Panc1 (cell line): ENCODE measurements at regions not wholly inside any gene's neighbourhood (a gene's known extent, or its start where the extent isn't known, plus 50 kb on each side); places are given as distances from the start of the nearest gene placed in this dataset.

ENCODE experiments used
- ATAC-seq: fragments of 200-7000 bp; cut with Tn5 transposase; 2 replicates; pipeline ENCODE4 v1.9.1; 2020; ENCODE audit warnings: mild to moderate bottlenecking, moderate library complexity
- BruUV-seq: library from RNA; stranded (reverse); fragments of 400-500 nt; replicated peaks from 2 replicates; lab custom pipeline; 2021; lab: Mats Ljungman, UMichigan
- CTCF ChIA-PET: fragments of 300-600 bp; sonication (Branson Sonifier 250); formaldehyde crosslinking; loops from one replicate; lab custom pipeline; 2022; ENCODE audit warnings: antibody characterized with exemption; lab: Charles Lee
- POLR2A ChIA-PET: fragments of 300-600 bp; sonication (Branson Sonifier 250); formaldehyde crosslinking; loops from one replicate; lab custom pipeline; 2022; ENCODE audit warnings: antibody characterized with exemption; lab: Charles Lee
- DNase-seq: peaks from one replicate; pipeline ENCODE4 v3.0.0-alpha.2; 2010; ENCODE audit warnings: low read depth, low spot score
- H3K27ac ChIP-seq: 2 replicates; pipeline ENCODE4 v1.5.1; 2011; ENCODE audit warnings: mild to moderate bottlenecking, low read length, inconsistent platforms
- H3K27me3 ChIP-seq: fragments of 200-500 bp; sonication (Bioruptor generic); 2 replicates; pipeline ENCODE4 v1.6.0; 2014; ENCODE audit warnings: low read length, inconsistent platforms; ENCODE audit not compliant: control insufficient read depth, insufficient read depth
- H3K36me3 ChIP-seq: fragments of 200-500 bp; sonication (Bioruptor generic); 2 replicates; pipeline ENCODE4 v1.5.1; 2014; ENCODE audit warnings: inconsistent platforms, mild to moderate bottlenecking, low read length, moderate library complexity; ENCODE audit not compliant: control insufficient read depth, insufficient read depth
- H3K4me1 ChIP-seq: 2 replicates; pipeline ENCODE4 v1.5.1; 2011; ENCODE audit warnings: inconsistent platforms, mild to moderate bottlenecking, low read length, moderate library complexity; ENCODE audit not compliant: control insufficient read depth, insufficient read depth
- H3K4me3 ChIP-seq, 2 experiments: 2 replicates each; pipeline ENCODE4 v1.5.1; 2011 to 2012; ENCODE audit warnings: low read depth in 2 of 2, low read length in 2 of 2, mild to moderate bottlenecking in 2 of 2, inconsistent platforms in 1 of 2, moderate library complexity in 1 of 2
- H3K9me3 ChIP-seq: fragments of 200-500 bp; sonication (Bioruptor generic); 2 replicates; pipeline ENCODE4 v1.5.1; 2014; ENCODE audit warnings: low read depth, mild to moderate bottlenecking, inconsistent platforms, low read length, moderate library complexity; ENCODE audit not compliant: control insufficient read depth, insufficient read depth
- CTCF ChIP-seq: fragments of 450-650 bp; IDR thresholded peaks from 2 replicates; pipeline ENCODE4 v1.5.1; 2017; ENCODE audit warnings: mild to moderate bottlenecking
- POLR2AphosphoS5 ChIP-seq: IDR thresholded peaks from 2 replicates; pipeline ENCODE4 v1.6.1; 2012; ENCODE audit warnings: mild to moderate bottlenecking, low read depth, low read length, moderate library complexity
- SIN3A ChIP-seq: IDR thresholded peaks from 2 replicates; pipeline ENCODE4 v1.6.1; 2012; ENCODE audit warnings: low read depth, mild to moderate bottlenecking, low read length, moderate library complexity, borderline replicate concordance; ENCODE audit not compliant: insufficient read depth
- TCF7L2 ChIP-seq: IDR thresholded peaks from 2 replicates; pipeline ENCODE4 v1.6.1; 2011; ENCODE audit warnings: mild to moderate bottlenecking, low read depth, low read length, inconsistent platforms
- in situ Hi-C: cut with HindIII; loops from 2 replicates; pipeline ENCODE4 v1.10.0; 2016; ENCODE audit warnings: low sequenced_read_pairs, low pct_unique_long_range_greater_than_20kb
- intact Hi-C: fragments of 100-400 bp; cut with micrococcal nuclease; formaldehyde crosslinking; loops from one replicate; pipeline ENCODE4 v1.10.0; 2022; ENCODE audit not compliant: unreplicated experiment
- TF ChIP-seq, protein P1 (sequence below), 2 experiments: IDR thresholded peaks; 2 replicates each; pipeline ENCODE4 v1.6.1; 2011 to 2012; ENCODE audit warnings: low read depth in 2 of 2, control low read depth in 1 of 2, low read length in 1 of 2, mild to moderate bottlenecking in 1 of 2, moderate library complexity in 1 of 2; ENCODE audit not compliant: insufficient read depth in 1 of 2

GRCh38 chr10:3702056-3702546 lies 82.9 kb downstream of the KLF6 start:
- Histone ChIP-seq H3K4me1 (no peaks in the 10 kb centered on the region), H3K27ac (no peak overlapping the region), H3K9me3 (no peaks in the 10 kb centered on the region), H3K27me3 (no peaks in the 10 kb centered on the region), H3K4me3 (no peak overlapping the region), H3K36me3 (no peaks in the 10 kb centered on the region)
- no peak for TF ChIP-seq POLR2AphosphoS5
- TF ChIP-seq CTCF = no peak
- TF ChIP-seq, protein P1, sequence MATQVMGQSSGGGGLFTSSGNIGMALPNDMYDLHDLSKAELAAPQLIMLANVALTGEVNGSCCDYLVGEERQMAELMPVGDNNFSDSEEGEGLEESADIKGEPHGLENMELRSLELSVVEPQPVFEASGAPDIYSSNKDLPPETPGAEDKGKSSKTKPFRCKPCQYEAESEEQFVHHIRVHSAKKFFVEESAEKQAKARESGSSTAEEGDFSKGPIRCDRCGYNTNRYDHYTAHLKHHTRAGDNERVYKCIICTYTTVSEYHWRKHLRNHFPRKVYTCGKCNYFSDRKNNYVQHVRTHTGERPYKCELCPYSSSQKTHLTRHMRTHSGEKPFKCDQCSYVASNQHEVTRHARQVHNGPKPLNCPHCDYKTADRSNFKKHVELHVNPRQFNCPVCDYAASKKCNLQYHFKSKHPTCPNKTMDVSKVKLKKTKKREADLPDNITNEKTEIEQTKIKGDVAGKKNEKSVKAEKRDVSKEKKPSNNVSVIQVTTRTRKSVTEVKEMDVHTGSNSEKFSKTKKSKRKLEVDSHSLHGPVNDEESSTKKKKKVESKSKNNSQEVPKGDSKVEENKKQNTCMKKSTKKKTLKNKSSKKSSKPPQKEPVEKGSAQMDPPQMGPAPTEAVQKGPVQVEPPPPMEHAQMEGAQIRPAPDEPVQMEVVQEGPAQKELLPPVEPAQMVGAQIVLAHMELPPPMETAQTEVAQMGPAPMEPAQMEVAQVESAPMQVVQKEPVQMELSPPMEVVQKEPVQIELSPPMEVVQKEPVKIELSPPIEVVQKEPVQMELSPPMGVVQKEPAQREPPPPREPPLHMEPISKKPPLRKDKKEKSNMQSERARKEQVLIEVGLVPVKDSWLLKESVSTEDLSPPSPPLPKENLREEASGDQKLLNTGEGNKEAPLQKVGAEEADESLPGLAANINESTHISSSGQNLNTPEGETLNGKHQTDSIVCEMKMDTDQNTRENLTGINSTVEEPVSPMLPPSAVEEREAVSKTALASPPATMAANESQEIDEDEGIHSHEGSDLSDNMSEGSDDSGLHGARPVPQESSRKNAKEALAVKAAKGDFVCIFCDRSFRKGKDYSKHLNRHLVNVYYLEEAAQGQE (IDR thresholded peaks at IDR 0.05; ENCODE audit: insufficient read depth in 1 of 2, low read depth in 2 of 2, low read length in 1 of 2) = no peak
- TF ChIP-seq TCF7L2 = no peak
- no peak for TF ChIP-seq SIN3A
- POLR2A ChIA-PET = no interaction called here
- intact Hi-C loops = no loop called here
- CTCF ChIA-PET = no interaction called here
- BruUV-seq = no TSS peak
- DNase-seq = no peak
- no peak for ATAC-seq
- in situ Hi-C loops = no loop called here

GRCh38 chr10:3701491-3701890 lies 83.5 kb downstream of the KLF6 start:
- no peak overlapping the region for H3K4me3 ChIP-seq
- no TSS peak for BruUV-seq
- ChIA-PET POLR2A (no interaction called here), CTCF (no interaction called here)
- H3K9me3 ChIP-seq = no peaks in the 10 kb centered on the region
- H3K27ac ChIP-seq = no peak overlapping the region
- no peaks in the 10 kb centered on the region for H3K27me3 ChIP-seq
- intact Hi-C loops = no loop called here
- ATAC-seq = no peak
- no peaks in the 10 kb centered on the region for H3K4me1 ChIP-seq
- TF ChIP-seq SIN3A (no peak), TCF7L2 (no peak), POLR2AphosphoS5 (no peak), CTCF (no peak)
- TF ChIP-seq, protein P1 (IDR thresholded peaks at IDR 0.05; ENCODE audit: insufficient read depth in 1 of 2, low read depth in 2 of 2, low read length in 1 of 2) = no peak
- no peaks in the 10 kb centered on the region for H3K36me3 ChIP-seq
- DNase-seq = no peak
- in situ Hi-C loops = no loop called here
